Cardiac fibroblast (primary cell): ENCODE measurements at regions not wholly inside any gene's neighbourhood (a gene's known extent, or its start where the extent isn't known, plus 50 kb on each side); places are given as distances from the start of the nearest gene placed in this dataset.

Experiments used
- DNase-seq, 2 donors: peaks; one replicate each; pipeline versions ENCODE4 v3.0.0 to v3.0.0-alpha.2; 2010; ENCODE audit warnings: low read depth in 2 of 2
- H3K4me3 ChIP-seq, 2 donors: replicated peaks in 1 of 2; 1 replicate in 1 of 2; 2 replicates in 1 of 2; pipeline ENCODE4 v1.5.1; 2011; ENCODE audit warnings: low read depth in 2 of 2, low read length in 2 of 2, mild to moderate bottlenecking in 2 of 2, moderate library complexity in 1 of 2
- CTCF ChIP-seq: IDR thresholded peaks from one replicate; pipeline ENCODE4 v1.5.1; 2011; ENCODE audit warnings: low read depth, mild to moderate bottlenecking, low read length, inconsistent platforms

GRCh38 chr3:145522179-145522578 lies 638.8 kb downstream of the PLOD2 start:
- no peak for DNase-seq
- no peak for TF ChIP-seq CTCF
- no peak overlapping the region for H3K4me3 ChIP-seq

GRCh38 chr3:145522893-145523651 lies 637.9 kb downstream of the PLOD2 start:
- no peak for DNase-seq
- TF ChIP-seq CTCF, result no peak
- H3K4me3 ChIP-seq, result no peak overlapping the region

GRCh38 chr3:145531548-145531947 lies 629.4 kb downstream of the PLOD2 start:
- TF ChIP-seq CTCF, result no peak
- H3K4me3 ChIP-seq, result no peak overlapping the region
- no peak for DNase-seq

GRCh38 chr3:145533696-145534095 lies 627.3 kb downstream of the PLOD2 start:
- no peak overlapping the region for H3K4me3 ChIP-seq
- DNase-seq, result no peak
- TF ChIP-seq CTCF, result no peak

GRCh38 chr3:145536461-145536860 lies 624.5 kb downstream of the PLOD2 start:
- no peak overlapping the region for H3K4me3 ChIP-seq
- no peak for TF ChIP-seq CTCF
- no peak for DNase-seq

GRCh38 chr3:145550522-145550921 lies 610.5 kb downstream of the PLOD2 start:
- TF ChIP-seq CTCF, result no peak
- H3K4me3 ChIP-seq, result no peak overlapping the region
- no peak for DNase-seq

- peak; percentile 9 to 10 for DNase-seq
- TF ChIP-seq CTCF, result no peak
- no peak overlapping the region for H3K4me3 ChIP-seq
These were observed 603.6 kb downstream of the PLOD2 start for GRCh38 chr3:145557405-145557804.
